NCI-H2227 (cell line): ENCODE measurements at regions not wholly inside any gene's neighbourhood (a gene's known extent, or its start where the extent isn't known, plus 50 kb on each side); places are given as distances from the start of the nearest gene placed in this dataset.

Experiments used
- DNase-seq: peaks from one replicate; lab custom pipeline; 2025; ENCODE audit not compliant: unreplicated experiment; lab: John Stamatoyannopoulos, UW

DNA sequence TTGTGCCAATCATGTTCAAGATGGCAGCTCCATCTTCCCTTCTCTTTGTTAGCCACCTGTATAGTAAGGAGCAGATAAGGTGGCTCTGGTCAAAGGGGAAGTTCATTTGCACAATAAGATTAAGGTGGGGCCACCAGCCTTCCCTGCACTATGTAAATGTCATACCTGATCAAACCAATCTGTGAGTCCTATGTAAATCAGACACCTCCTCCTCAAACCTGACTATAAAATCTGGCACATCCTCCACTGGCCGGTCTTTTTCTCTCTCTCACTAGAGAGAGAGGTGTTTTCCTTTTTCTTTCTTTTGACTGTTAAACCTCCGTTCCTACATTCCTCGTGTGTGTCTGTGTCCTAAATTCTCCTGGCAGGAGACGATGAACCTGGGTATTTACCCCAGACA is 572.5 kb upstream of the AADAT start:
- DNase-seq: no peak

DNA sequence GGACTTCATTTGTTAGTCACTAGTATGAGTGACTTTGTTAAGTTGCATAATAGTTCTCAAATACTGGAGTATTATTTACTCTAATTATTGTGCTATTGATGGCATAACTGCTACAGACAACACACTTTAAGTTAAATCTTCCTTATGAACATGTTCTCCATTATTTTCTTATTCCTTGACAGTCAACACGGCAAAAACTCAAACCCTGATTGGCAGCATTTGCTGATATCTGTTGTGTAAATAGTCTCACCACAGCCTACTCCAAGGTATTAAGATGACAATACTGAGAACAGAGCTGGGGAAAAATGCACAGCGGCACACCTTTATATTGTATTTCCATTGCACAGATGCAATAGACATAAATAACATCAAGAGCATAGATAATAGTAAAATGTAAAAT is 568.0 kb upstream of the AADAT start:
- no peak for DNase-seq

- no peak for DNase-seq
These were observed 566.8 kb upstream of the AADAT start for GRCh38 chr4:170656506-170656905.

GRCh38 chr4:170652571-170652970 is 562.8 kb upstream of the AADAT start:
- DNase-seq: no peak

DNA sequence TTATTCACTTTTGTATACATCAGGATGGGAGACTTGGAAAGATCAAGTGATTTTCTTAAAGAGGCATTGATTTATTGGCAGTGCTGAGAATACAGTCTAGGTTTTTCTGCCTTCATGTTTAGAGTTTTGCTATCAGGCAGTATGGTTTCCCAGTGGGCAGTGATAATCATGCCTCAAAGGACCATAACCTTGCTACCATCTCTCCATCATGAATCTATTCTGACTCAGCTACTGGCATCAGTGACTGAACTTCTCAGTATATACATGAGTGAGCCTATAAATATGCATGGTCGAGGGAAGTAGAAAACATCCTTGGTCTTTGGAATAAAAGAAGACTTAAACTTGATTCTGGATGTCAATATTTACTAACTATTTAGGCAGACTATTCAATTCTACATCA is 562.0 kb upstream of the AADAT start:
- DNase-seq: no peak

- DNase-seq: no peak
These were observed 537.7 kb upstream of the AADAT start for GRCh38 chr4:170627418-170627817.

DNA sequence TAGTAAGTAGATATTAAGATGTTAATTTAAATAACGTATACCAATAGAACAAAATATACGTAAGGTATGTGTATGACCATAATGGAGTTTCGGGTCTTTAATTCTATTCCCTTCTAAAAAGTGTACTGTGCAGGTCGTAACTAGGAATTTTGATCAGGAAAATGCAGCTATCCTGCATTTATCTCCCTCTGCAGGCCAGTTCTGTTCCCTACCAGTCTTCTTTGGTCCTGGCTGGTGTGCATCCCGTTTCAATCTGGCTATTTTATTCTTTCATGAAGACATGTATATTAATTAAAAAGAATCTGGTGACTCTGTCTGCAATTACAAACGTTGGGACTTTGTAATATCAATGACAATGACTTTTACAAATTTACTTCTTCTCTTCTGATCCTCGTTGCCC is 534.1 kb upstream of the AADAT start:
- no peak for DNase-seq

DNA sequence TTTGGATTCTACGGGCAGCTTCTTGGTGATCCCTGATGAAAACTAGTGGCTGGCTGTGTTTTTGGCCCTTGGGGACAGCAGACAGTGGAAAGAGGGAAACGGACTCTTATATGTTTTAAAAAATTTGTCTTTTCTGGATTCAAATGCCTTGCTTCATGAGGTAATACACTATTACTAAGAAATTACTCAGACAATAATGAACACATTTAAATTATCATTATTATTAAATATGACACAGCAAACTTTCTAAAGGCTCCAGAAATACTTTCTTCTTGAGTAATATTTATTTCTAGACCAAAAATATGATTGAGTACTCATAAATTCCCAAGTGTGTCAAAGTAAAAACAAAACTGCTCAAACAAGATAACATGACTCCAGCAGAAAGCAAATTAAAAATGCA is 520.7 kb upstream of the AADAT start:
- DNase-seq: no peak

DNA sequence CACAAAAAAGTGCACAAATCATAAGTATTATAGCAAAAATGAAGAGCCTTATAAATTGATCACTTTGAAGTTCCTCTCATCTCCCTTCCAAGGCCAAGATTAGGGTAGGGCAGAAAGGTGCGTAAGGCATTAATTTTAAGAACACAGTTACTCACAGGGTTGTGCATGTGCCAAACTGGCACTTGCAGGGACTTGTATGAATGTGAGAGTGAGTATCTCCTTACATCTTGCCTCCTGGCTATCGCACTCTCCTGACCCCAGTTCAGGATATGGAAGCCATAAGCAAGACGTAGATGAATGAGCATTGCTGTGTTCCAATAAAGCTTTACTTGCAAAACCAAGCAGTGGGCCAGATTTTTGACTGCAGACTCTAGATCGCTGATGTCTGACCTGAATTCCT is 510.1 kb upstream of the AADAT start:
- no peak for DNase-seq

- DNase-seq: no peak
These were observed 501.3 kb upstream of the AADAT start for GRCh38 chr4:170591076-170591475.

DNA sequence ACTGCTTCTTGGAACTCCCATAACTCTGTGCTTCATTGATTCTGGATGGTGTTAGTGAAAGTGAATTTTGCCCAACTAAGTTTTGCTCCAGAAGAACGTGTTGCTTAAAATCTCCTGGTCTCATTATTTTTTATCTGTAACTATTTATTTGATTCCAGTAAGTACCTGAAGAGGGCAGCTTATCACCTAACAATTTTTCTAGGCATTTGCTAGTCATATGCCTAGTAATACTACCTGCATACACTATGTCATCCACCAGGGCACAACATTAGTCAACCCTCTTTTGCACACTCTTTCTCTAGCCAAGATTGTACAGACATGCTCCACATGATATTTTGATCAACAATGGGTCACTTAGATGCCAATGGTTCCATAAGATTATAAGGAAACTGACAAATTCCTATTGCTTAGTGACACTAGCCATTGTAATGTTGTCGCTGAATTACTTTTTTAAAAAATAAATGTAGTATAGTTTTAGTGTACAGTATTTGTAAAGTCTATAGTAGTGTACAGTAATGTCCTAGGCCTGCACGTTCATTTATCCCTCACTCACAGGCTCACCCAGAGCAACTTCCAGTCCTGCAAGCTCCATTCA is 499.9 kb upstream of the AADAT start:
- DNase-seq: no peak

GRCh38 chr4:170581969-170582368 is 492.2 kb upstream of the AADAT start:
- DNase-seq: no peak

GRCh38 chr4:170581322-170581721 is 491.6 kb upstream of the AADAT start:
- DNase-seq: no peak

DNA sequence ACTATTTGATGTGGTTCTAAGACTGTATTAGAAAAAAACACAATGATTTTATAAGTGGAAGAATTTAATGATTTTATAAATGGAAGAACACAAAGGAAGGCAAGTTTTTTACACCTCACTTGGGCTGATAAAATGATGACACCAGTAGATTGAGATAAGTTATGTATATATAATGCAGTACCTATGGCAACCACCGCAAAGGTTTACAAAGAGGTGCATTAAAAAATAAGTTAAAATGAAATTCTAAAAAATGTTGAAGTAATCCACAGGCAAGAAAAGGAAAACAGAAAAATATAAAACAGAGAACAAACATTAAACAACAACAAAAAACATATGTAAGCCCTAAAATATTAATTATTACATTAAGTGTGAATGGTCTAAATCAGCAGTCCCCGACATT is 490.9 kb upstream of the AADAT start:
- DNase-seq: no peak

DNA sequence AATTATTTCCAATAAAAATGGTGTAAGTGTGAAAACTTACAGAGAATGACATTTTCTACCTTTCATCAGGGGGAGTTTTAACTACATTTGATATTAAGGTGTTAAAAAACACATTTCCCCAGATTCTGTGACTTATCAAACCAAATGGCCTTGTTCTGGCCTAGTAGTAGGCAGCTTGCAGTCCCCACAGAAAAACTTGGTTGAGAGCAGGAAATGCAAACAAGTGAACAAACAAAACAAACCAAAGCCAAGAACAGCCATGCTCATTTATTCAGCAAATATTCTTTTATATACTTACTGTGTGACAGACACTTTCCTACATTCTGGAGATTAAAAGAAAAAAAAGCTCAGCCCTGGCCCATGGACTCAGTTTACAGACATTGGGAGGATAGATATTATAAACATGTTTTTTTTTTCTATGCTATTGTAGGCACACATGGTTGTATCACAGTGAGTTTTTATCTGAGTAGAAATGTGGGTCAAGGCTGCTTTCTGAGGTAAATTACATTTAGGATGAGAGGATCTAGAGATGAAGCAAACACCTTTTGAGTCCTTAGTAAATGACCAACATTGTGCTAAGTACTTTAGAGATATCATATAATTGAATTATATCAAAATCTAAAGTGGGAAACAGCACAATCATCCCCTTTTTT is 449.2 kb upstream of the AADAT start:
- no peak for DNase-seq

DNA sequence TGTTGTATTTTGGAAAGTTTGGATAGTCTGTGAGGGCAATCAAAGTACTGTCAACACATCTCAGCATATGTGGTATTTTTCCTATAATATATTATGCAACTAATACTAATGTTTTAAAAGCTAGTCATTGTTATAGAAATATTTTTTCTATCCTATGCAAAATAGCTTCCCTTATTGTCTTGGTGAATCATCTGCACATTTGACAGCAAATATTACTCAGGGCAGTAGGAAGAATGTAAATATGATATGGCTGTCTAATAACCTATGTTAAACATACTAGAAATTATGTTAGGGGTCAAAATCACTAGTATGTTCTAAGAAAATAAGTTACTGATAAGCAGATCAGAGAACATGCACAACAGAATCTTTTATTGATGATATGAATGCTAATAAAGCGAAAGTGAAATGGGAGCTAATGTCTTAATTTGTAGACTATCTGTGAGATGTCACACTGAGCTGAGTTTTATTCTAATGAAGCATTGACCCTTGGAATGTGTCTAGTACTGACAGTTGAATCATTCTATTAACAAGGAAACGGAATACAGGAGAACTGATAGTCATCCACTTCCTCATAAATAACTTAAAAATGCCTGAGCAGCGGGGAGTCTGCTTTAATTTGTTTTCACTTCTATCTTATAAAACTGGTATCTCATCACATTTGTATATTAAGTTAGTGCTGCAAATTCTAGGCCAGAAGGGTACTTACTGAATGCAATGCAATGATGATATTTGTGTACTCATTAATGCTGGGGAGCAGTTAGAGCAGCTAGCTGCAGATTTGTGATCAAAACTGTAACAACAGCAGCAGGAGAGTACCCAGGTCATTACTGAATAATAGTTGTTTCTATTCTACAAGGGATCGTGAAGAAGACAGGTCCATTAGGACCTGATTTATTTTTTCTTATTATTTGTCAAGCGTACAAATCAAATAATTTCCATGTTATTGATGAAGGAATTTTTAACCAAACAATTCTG is 440.3 kb upstream of the AADAT start:
- no peak for DNase-seq

DNA sequence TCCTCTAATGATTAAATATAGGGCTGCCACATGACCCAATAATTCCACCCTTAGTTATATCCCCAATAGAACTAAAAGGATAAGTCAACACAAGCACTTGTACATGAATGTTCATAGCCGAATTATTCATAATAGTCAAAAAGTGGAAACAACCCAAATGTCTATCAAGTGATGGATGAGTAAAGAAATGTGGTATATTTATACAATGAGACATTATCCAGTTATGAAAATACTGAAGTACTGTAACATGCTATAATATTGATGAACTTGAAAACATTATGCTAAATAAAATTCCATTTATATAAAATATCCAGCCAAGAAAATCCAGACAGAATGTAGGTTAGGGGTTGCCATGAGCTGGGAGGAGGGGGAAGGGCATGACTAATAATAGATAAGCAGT is 436.7 kb upstream of the AADAT start:
- no peak for DNase-seq

DNA sequence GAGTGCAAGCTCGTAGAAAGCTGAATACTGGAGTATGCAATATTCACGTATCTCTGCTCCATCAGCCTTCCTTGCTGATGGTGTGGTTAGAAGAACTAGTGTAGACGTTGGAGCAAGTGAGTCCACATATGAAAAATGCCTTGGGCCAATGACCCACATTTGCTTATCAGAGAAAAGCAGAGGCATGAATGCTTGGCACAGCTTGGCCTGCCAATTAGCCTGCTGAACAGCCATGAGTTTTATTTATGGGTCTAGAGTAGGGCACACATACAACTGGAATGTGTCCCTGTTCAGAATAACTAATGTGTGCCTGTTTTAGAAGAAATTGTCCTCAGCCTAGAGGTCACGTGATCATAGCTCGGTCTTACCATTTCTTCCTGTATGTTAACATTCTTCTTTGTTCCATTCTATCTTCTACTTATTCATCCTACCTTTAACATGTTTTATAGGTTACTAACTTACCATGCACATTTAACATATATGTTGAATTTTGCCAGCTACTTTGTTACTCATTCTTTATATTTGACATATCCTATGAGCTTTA is 432.7 kb upstream of the AADAT start:
- DNase-seq: no peak

DNA sequence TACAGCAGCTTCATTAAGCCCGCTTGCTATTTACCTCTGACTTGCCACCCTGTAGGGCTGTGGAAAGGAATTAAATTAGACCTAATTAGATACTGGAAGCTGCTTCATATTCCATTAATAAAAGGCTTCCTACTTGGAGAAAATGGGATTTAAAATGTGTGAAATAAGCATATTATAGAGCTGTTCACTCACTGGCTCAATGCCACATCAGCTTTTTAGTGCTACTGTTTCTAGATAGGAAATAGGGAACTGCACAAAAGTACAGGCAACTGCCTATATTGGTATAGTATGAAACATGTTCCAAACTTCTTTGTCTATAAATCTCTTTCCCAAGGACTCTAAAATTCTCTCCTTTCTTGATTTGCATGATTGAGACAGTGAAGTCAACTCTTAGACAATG is 407.9 kb upstream of the AADAT start:
- DNase-seq: no peak

- DNase-seq: no peak
These were observed 407.4 kb upstream of the AADAT start for GRCh38 chr4:170497112-170497511.

- DNase-seq: no peak
These were observed 402.2 kb upstream of the AADAT start for GRCh38 chr4:170491981-170492380.

GRCh38 chr4:170476351-170476750 is 386.6 kb upstream of the AADAT start:
- DNase-seq: no peak
